ENCODE measurements at regions not wholly inside any gene's neighbourhood (a gene's known extent, or its start where the extent isn't known, plus 50 kb on each side); places are given as distances from the start of the nearest gene placed in this dataset.
A peak's percentile ranks its signal among the peaks of the same experiment; 100 is the strongest.
"Not testable (repeated sequence)": the region's sequence is repeated elsewhere in the genome, so short reads cannot be mapped to it uniquely, and the experiment has no call there.

- no peak for DNase-seq
- H3K27ac Mint-ChIP-seq, result no peak overlapping the region
- peaks cover 33% of the 10 kb centered on the region for H3K9me3 Mint-ChIP-seq (ENCODE audit: low read depth)
- H3K27me3 Mint-ChIP-seq, result no peaks in the 10 kb centered on the region
- H3K4me1 Mint-ChIP-seq, result no peaks in the 10 kb centered on the region
- CTCF ChIA-PET, result no interaction called here
- H3K36me3 Mint-ChIP-seq, result peaks cover 7% of the 10 kb centered on the region
- no peak for ATAC-seq
- no peak overlapping the region for H3K4me3 Mint-ChIP-seq
These were observed 2695.0 kb upstream of the DEFB115 start for GRCh38 chr20:28562510-28562898.

GRCh38 chr20:28562899-28563521 lies 2694.5 kb upstream of the DEFB115 start:
- H3K36me3 Mint-ChIP-seq, H3K27ac Mint-ChIP-seq: not testable (repeated sequence)
- peaks cover 31% of the 10 kb centered on the region for H3K9me3 Mint-ChIP-seq (ENCODE audit: low read depth)

GRCh38 chr20:28564024-28564423 lies 2693.4 kb upstream of the DEFB115 start:
- ATAC-seq, H3K27ac Mint-ChIP-seq, DNase-seq, H3K27me3 Mint-ChIP-seq, H3K4me3 Mint-ChIP-seq, CTCF ChIA-PET, H3K36me3 Mint-ChIP-seq, H3K4me1 Mint-ChIP-seq: not testable (repeated sequence)
- peaks cover 28% of the 10 kb centered on the region for H3K9me3 Mint-ChIP-seq (ENCODE audit: low read depth)

More at GRCh38 chr20:28562899-28563521, 2694.5 kb upstream of the DEFB115 start:
- CTCF ChIA-PET, DNase-seq, H3K27me3 Mint-ChIP-seq, H3K4me1 Mint-ChIP-seq, H3K4me3 Mint-ChIP-seq, ATAC-seq: not testable (repeated sequence)

GRCh38 chr20:28564688-28565463 lies 2692.6 kb upstream of the DEFB115 start:
- ATAC-seq, H3K36me3 Mint-ChIP-seq, H3K27ac Mint-ChIP-seq, CTCF ChIA-PET, DNase-seq, H3K27me3 Mint-ChIP-seq, H3K4me1 Mint-ChIP-seq, H3K4me3 Mint-ChIP-seq: not testable (repeated sequence)
- H3K9me3 Mint-ChIP-seq (ENCODE audit: low read depth), result peaks cover 25% of the 10 kb centered on the region

- DNase-seq; H3K27me3 Mint-ChIP-seq; H3K27ac Mint-ChIP-seq; H3K4me1 Mint-ChIP-seq; CTCF ChIA-PET; H3K9me3 Mint-ChIP-seq (ENCODE audit: low read depth); H3K4me3 Mint-ChIP-seq; ATAC-seq: not testable (repeated sequence)
- H3K36me3 Mint-ChIP-seq, result peaks cover 21% of the 10 kb centered on the region
These were observed 2681.5 kb upstream of the DEFB115 start for GRCh38 chr20:28575991-28576390.

- DNase-seq; CTCF ChIA-PET; H3K4me3 Mint-ChIP-seq; H3K27me3 Mint-ChIP-seq; H3K27ac Mint-ChIP-seq; H3K9me3 Mint-ChIP-seq (ENCODE audit: low read depth); ATAC-seq: not testable (repeated sequence)
- Mint-ChIP-seq H3K36me3 (peaks cover 22% of the 10 kb centered on the region), H3K4me1 (peaks cover 13% of the 10 kb centered on the region)
These were observed 2665.8 kb upstream of the DEFB115 start for GRCh38 chr20:28591680-28592079.

- DNase-seq; CTCF ChIA-PET; ATAC-seq; H3K27me3 Mint-ChIP-seq; H3K9me3 Mint-ChIP-seq (ENCODE audit: low read depth): not testable (repeated sequence)
- peak overlapping the region; percentile 43 for H3K4me3 Mint-ChIP-seq
- peaks cover 20% of the 10 kb centered on the region for H3K4me1 Mint-ChIP-seq
- peak overlapping the region; percentile 28 for H3K27ac Mint-ChIP-seq
- peaks cover 32% of the 10 kb centered on the region for H3K36me3 Mint-ChIP-seq
These were observed 2664.1 kb upstream of the DEFB115 start for GRCh38 chr20:28593383-28593782.

GRCh38 chr20:28594476-28594875 lies 2663.0 kb upstream of the DEFB115 start:
- Mint-ChIP-seq H3K4me1 (peaks cover 20% of the 10 kb centered on the region), H3K36me3 (peaks cover 31% of the 10 kb centered on the region)
- DNase-seq; ATAC-seq; CTCF ChIA-PET; H3K27ac Mint-ChIP-seq; H3K4me3 Mint-ChIP-seq; H3K27me3 Mint-ChIP-seq; H3K9me3 Mint-ChIP-seq (ENCODE audit: low read depth): not testable (repeated sequence)

- peak overlapping the region; percentile 91 for H3K27ac Mint-ChIP-seq
- CTCF ChIA-PET, result interaction anchor here (1.3 kb wide), 1 partner anchor 11 kb away, joined by 3 read pairs; no protein-coding TSS in a partner anchor
- not testable (repeated sequence) for H3K27me3 Mint-ChIP-seq; DNase-seq; H3K9me3 Mint-ChIP-seq (ENCODE audit: low read depth); ATAC-seq
- H3K4me1 Mint-ChIP-seq, result peaks cover 24% of the 10 kb centered on the region
- peaks cover 15% of the 10 kb centered on the region for H3K36me3 Mint-ChIP-seq
- H3K4me3 Mint-ChIP-seq, result peak overlapping the region; percentile 95
These were observed 2655.5 kb upstream of the DEFB115 start for GRCh38 chr20:28602006-28602402.

GRCh38 chr20:28602403-28603217 lies 2654.9 kb upstream of the DEFB115 start:
- peaks cover 24% of the 10 kb centered on the region for H3K4me1 Mint-ChIP-seq
- CTCF ChIA-PET, result interaction anchor here (1.3 kb wide), 1 partner anchor 12 kb away, joined by 3 read pairs; no protein-coding TSS in a partner anchor
- not testable (repeated sequence) for H3K36me3 Mint-ChIP-seq; H3K9me3 Mint-ChIP-seq (ENCODE audit: low read depth); H3K27me3 Mint-ChIP-seq
- peak overlapping the region; percentile 91 for H3K27ac Mint-ChIP-seq
- peak; percentile 98 for ATAC-seq
- H3K4me3 Mint-ChIP-seq, result peak overlapping the region; percentile 95
- peak; percentile 91 for DNase-seq

- ATAC-seq; H3K36me3 Mint-ChIP-seq; H3K27me3 Mint-ChIP-seq; DNase-seq; H3K9me3 Mint-ChIP-seq (ENCODE audit: low read depth): not testable (repeated sequence)
- peak overlapping the region; percentile 66 for H3K27ac Mint-ChIP-seq
- peak overlapping the region; percentile 95 for H3K4me3 Mint-ChIP-seq
- CTCF ChIA-PET, result interaction anchor here (1.3 kb wide), 1 partner anchor 12 kb away, joined by 3 read pairs; no protein-coding TSS in a partner anchor
- peaks cover 20% of the 10 kb centered on the region for H3K4me1 Mint-ChIP-seq
These were observed 2654.3 kb upstream of the DEFB115 start for GRCh38 chr20:28603218-28603577.

- no peak for ATAC-seq
These were observed 2641.1 kb upstream of the DEFB115 start for GRCh38 chr20:28616354-28616753.

GRCh38 chr20:28619956-28620651 lies 2637.4 kb upstream of the DEFB115 start:
- CTCF ChIA-PET, result not testable (repeated sequence)

More at GRCh38 chr20:28616354-28616753, 2641.1 kb upstream of the DEFB115 start:
- H3K27me3 Mint-ChIP-seq, result no peaks in the 10 kb centered on the region
- H3K9me3 Mint-ChIP-seq (ENCODE audit: low read depth), result peaks cover 27% of the 10 kb centered on the region
- H3K36me3 Mint-ChIP-seq, result peaks cover 2% of the 10 kb centered on the region
- CTCF ChIA-PET, result no interaction called here
- H3K4me1 Mint-ChIP-seq, result no peaks in the 10 kb centered on the region
- DNase-seq, result no peak
- H3K4me3 Mint-ChIP-seq, result no peak overlapping the region
- no peak overlapping the region for H3K27ac Mint-ChIP-seq

More at GRCh38 chr20:28619956-28620651, 2637.4 kb upstream of the DEFB115 start:
- H3K36me3 Mint-ChIP-seq, H3K27ac Mint-ChIP-seq, H3K4me1 Mint-ChIP-seq, H3K27me3 Mint-ChIP-seq, H3K4me3 Mint-ChIP-seq, DNase-seq, ATAC-seq: not testable (repeated sequence)
- peaks cover 15% of the 10 kb centered on the region for H3K9me3 Mint-ChIP-seq (ENCODE audit: low read depth)

Measured in activated CD8-positive, alpha-beta memory T cell treated with anti-CD3 and anti-CD28 coated beads, Interleukin-2, amount 10 ng/mL, durations not matched to agents 7 days and 5 days (primary cell).